ENCODE measurements at regions not wholly inside any gene's neighbourhood (a gene's known extent, or its start where the extent isn't known, plus 50 kb on each side); places are given as distances from the start of the nearest gene placed in this dataset.

DNA sequence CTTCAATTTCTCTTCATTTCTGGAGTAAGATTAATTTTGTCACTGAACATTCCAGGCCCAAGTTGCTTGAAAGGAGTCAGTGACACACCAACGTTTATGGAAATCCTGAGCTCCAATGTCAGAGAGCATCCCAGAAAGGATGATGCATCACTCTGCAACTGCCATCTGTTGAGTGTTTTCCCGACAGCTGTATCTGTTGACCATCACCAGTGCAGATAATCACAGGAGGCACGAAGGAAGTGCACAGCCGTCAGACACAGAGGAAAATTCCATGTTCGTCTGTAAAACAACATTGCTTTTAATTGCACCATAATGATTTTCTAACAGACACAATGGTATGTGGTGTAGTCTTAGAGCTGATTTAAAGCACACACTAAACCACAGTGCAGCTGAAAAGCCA is 376.7 kb upstream of the ADGRL2 start:
- Histone ChIP-seq H3K9ac (ENCODE audit: low read depth in 1 of 2, low read length in 2 of 2) (no peak overlapping the region), H3K4me3 (ENCODE audit: low read length in 2 of 2) (no peak overlapping the region), H3K27me3 (ENCODE audit: control insufficient read depth in 2 of 2, insufficient read depth in 2 of 2, low read length in 2 of 2) (no peaks in the 10 kb centered on the region), H3K4me1 (ENCODE audit: control insufficient read depth in 2 of 2, insufficient read depth in 2 of 2, low read length in 2 of 2) (peaks cover 0 to 5% of the 10 kb centered on the region in 2 donors), H3K36me3 (ENCODE audit: control insufficient read depth in 2 of 2, insufficient read depth in 2 of 2, low read length in 2 of 2) (no peaks in the 10 kb centered on the region), H3K27ac (ENCODE audit: low read depth in 2 of 2, low read length in 2 of 2) (no peak overlapping the region), H3K9me3 (ENCODE audit: control insufficient read depth in 2 of 2, low read length in 2 of 2) (no peaks in the 10 kb centered on the region)

GRCh38 chr1:81420760-81421159 is 380.0 kb upstream of the ADGRL2 start:
- Histone ChIP-seq H3K27me3 (ENCODE audit: control insufficient read depth in 2 of 2, insufficient read depth in 2 of 2, low read length in 2 of 2) (no peaks in the 10 kb centered on the region), H3K27ac (ENCODE audit: low read depth in 2 of 2, low read length in 2 of 2) (no peak overlapping the region), H3K4me3 (ENCODE audit: low read length in 2 of 2) (no peak overlapping the region), H3K4me1 (ENCODE audit: control insufficient read depth in 2 of 2, insufficient read depth in 2 of 2, low read length in 2 of 2) (no peaks in the 10 kb centered on the region), H3K9me3 (ENCODE audit: control insufficient read depth in 2 of 2, low read length in 2 of 2) (no peaks in the 10 kb centered on the region), H3K9ac (ENCODE audit: low read depth in 1 of 2, low read length in 2 of 2) (no peak overlapping the region), H3K36me3 (ENCODE audit: control insufficient read depth in 2 of 2, insufficient read depth in 2 of 2, low read length in 2 of 2) (no peaks in the 10 kb centered on the region)

GRCh38 chr1:81414488-81415015 is 386.2 kb upstream of the ADGRL2 start:
- Histone ChIP-seq H3K36me3 (ENCODE audit: control insufficient read depth in 2 of 2, insufficient read depth in 2 of 2, low read length in 2 of 2) (no peaks in the 10 kb centered on the region), H3K27me3 (ENCODE audit: control insufficient read depth in 2 of 2, insufficient read depth in 2 of 2, low read length in 2 of 2) (no peaks in the 10 kb centered on the region), H3K9me3 (ENCODE audit: control insufficient read depth in 2 of 2, low read length in 2 of 2) (no peaks in the 10 kb centered on the region), H3K4me1 (ENCODE audit: control insufficient read depth in 2 of 2, insufficient read depth in 2 of 2, low read length in 2 of 2) (peaks cover 0 to 6% of the 10 kb centered on the region in 2 donors), H3K9ac (ENCODE audit: low read depth in 1 of 2, low read length in 2 of 2) (no peak overlapping the region), H3K4me3 (ENCODE audit: low read length in 2 of 2) (no peak overlapping the region), H3K27ac (ENCODE audit: low read depth in 2 of 2, low read length in 2 of 2) (peak overlapping the region; percentile 11 to 14)

GRCh38 chr1:81412954-81413353 is 387.8 kb upstream of the ADGRL2 start:
- no peak overlapping the region for H3K9ac ChIP-seq (ENCODE audit: low read depth in 1 of 2, low read length in 2 of 2)
- peaks cover 0 to 6% of the 10 kb centered on the region in 2 donors for H3K4me1 ChIP-seq (ENCODE audit: control insufficient read depth in 2 of 2, insufficient read depth in 2 of 2, low read length in 2 of 2)
- no peaks in the 10 kb centered on the region for H3K9me3 ChIP-seq (ENCODE audit: control insufficient read depth in 2 of 2, low read length in 2 of 2)
- no peaks in the 10 kb centered on the region for H3K27me3 ChIP-seq (ENCODE audit: control insufficient read depth in 2 of 2, insufficient read depth in 2 of 2, low read length in 2 of 2)
- H3K27ac ChIP-seq (ENCODE audit: low read depth in 2 of 2, low read length in 2 of 2) = no peak overlapping the region
- H3K4me3 ChIP-seq (ENCODE audit: low read length in 2 of 2) = no peak overlapping the region
- H3K36me3 ChIP-seq (ENCODE audit: control insufficient read depth in 2 of 2, insufficient read depth in 2 of 2, low read length in 2 of 2) = no peaks in the 10 kb centered on the region

DNA sequence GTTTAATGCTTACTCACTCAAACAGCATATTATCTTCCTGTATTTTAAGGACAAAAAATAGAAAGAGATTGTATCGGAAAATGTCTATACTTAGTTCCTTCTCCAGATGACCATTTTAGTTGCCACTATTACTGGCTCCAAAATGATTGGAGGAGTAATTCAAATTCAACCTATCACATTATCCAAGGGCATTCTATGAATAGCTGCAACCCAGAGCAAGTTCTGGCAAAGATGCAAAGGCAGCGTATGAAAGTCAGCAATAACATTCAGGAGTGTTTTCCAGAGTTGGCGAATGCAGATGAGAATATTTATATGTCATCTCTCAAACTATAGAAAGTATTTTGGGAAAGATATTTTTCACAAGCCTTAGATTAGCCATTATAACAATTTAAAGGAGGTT is 389.8 kb upstream of the ADGRL2 start:
- H3K27me3 ChIP-seq (ENCODE audit: control insufficient read depth in 2 of 2, insufficient read depth in 2 of 2, low read length in 2 of 2) = no peaks in the 10 kb centered on the region
- no peak overlapping the region for H3K9ac ChIP-seq (ENCODE audit: low read depth in 1 of 2, low read length in 2 of 2)
- no peak overlapping the region for H3K27ac ChIP-seq (ENCODE audit: low read depth in 2 of 2, low read length in 2 of 2)
- peaks cover 0 to 6% of the 10 kb centered on the region in 2 donors for H3K4me1 ChIP-seq (ENCODE audit: control insufficient read depth in 2 of 2, insufficient read depth in 2 of 2, low read length in 2 of 2)
- H3K4me3 ChIP-seq (ENCODE audit: low read length in 2 of 2) = no peak overlapping the region
- H3K36me3 ChIP-seq (ENCODE audit: control insufficient read depth in 2 of 2, insufficient read depth in 2 of 2, low read length in 2 of 2) = no peaks in the 10 kb centered on the region
- no peaks in the 10 kb centered on the region for H3K9me3 ChIP-seq (ENCODE audit: control insufficient read depth in 2 of 2, low read length in 2 of 2)

DNA sequence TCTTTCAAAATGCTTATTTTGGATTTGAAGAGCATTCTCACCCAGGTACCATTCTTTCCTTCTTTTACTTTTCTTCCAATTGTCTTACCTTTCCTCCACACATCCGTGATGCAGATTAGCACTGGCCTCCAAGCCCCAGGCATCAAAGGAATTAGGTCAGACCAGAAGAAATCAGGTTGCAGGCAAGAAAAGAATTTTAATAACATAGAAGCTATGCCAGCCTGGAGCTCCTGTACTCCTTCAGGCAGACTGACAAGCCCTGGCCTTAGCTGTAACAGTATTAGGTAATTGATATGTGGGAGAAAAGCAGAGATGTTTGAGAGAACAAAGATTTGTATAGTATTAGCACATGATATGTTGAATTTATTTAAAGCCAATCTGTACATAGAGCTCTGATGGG is 390.4 kb upstream of the ADGRL2 start:
- H3K4me3 ChIP-seq (ENCODE audit: low read length in 2 of 2) = no peak overlapping the region
- H3K27ac ChIP-seq (ENCODE audit: low read depth in 2 of 2, low read length in 2 of 2) = no peak overlapping the region
- H3K9me3 ChIP-seq (ENCODE audit: control insufficient read depth in 2 of 2, low read length in 2 of 2) = no peaks in the 10 kb centered on the region
- H3K9ac ChIP-seq (ENCODE audit: low read depth in 1 of 2, low read length in 2 of 2) = no peak overlapping the region
- H3K4me1 ChIP-seq (ENCODE audit: control insufficient read depth in 2 of 2, insufficient read depth in 2 of 2, low read length in 2 of 2) = peaks cover 0 to 6% of the 10 kb centered on the region in 2 donors
- H3K27me3 ChIP-seq (ENCODE audit: control insufficient read depth in 2 of 2, insufficient read depth in 2 of 2, low read length in 2 of 2) = no peaks in the 10 kb centered on the region
- H3K36me3 ChIP-seq (ENCODE audit: control insufficient read depth in 2 of 2, insufficient read depth in 2 of 2, low read length in 2 of 2) = no peaks in the 10 kb centered on the region

- Histone ChIP-seq H3K9ac (ENCODE audit: low read depth in 1 of 2, low read length in 2 of 2) (no peak overlapping the region), H3K4me3 (ENCODE audit: low read length in 2 of 2) (no peak overlapping the region), H3K27ac (ENCODE audit: low read depth in 2 of 2, low read length in 2 of 2) (no peak overlapping the region)
Observed at GRCh38 chr1:81409780-81410274, 390.9 kb upstream of the ADGRL2 start.

DNA sequence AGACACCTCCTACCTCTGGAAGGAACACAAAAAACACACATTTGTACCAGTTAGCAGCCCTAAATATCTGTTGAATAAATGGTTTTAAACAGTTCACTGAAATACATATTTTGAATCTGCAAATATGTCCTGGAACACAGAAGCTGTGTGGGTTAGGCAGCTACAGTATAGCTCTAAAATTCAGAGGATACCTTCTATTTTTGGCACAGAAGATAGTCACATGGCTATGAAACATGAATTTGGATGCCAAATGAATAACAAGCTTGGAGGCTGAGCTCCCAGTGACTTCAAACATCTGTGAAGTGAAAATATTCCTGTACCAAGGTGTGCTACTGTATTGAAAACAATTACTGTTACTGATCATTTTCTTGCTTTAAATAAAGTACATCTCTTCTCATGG is 391.5 kb upstream of the ADGRL2 start:
- H3K27ac ChIP-seq (ENCODE audit: low read depth in 2 of 2, low read length in 2 of 2) = no peak overlapping the region
- H3K9me3 ChIP-seq (ENCODE audit: control insufficient read depth in 2 of 2, low read length in 2 of 2) = no peaks in the 10 kb centered on the region
- H3K4me3 ChIP-seq (ENCODE audit: low read length in 2 of 2) = no peak overlapping the region
- no peaks in the 10 kb centered on the region for H3K36me3 ChIP-seq (ENCODE audit: control insufficient read depth in 2 of 2, insufficient read depth in 2 of 2, low read length in 2 of 2)
- no peaks in the 10 kb centered on the region for H3K27me3 ChIP-seq (ENCODE audit: control insufficient read depth in 2 of 2, insufficient read depth in 2 of 2, low read length in 2 of 2)
- H3K9ac ChIP-seq (ENCODE audit: low read depth in 1 of 2, low read length in 2 of 2) = no peak overlapping the region
- H3K4me1 ChIP-seq (ENCODE audit: control insufficient read depth in 2 of 2, insufficient read depth in 2 of 2, low read length in 2 of 2) = no peaks in the 10 kb centered on the region

More at GRCh38 chr1:81409780-81410274, 390.9 kb upstream of the ADGRL2 start:
- Histone ChIP-seq H3K27me3 (ENCODE audit: control insufficient read depth in 2 of 2, insufficient read depth in 2 of 2, low read length in 2 of 2) (no peaks in the 10 kb centered on the region), H3K9me3 (ENCODE audit: control insufficient read depth in 2 of 2, low read length in 2 of 2) (no peaks in the 10 kb centered on the region), H3K4me1 (ENCODE audit: control insufficient read depth in 2 of 2, insufficient read depth in 2 of 2, low read length in 2 of 2) (peaks cover 0 to 4% of the 10 kb centered on the region in 2 donors), H3K36me3 (ENCODE audit: control insufficient read depth in 2 of 2, insufficient read depth in 2 of 2, low read length in 2 of 2) (no peaks in the 10 kb centered on the region)

- Histone ChIP-seq H3K4me3 (ENCODE audit: low read length in 2 of 2) (no peak overlapping the region), H3K4me1 (ENCODE audit: control insufficient read depth in 2 of 2, insufficient read depth in 2 of 2, low read length in 2 of 2) (no peaks in the 10 kb centered on the region), H3K9ac (ENCODE audit: low read depth in 1 of 2, low read length in 2 of 2) (no peak overlapping the region), H3K27me3 (ENCODE audit: control insufficient read depth in 2 of 2, insufficient read depth in 2 of 2, low read length in 2 of 2) (no peaks in the 10 kb centered on the region), H3K27ac (ENCODE audit: low read depth in 2 of 2, low read length in 2 of 2) (no peak overlapping the region), H3K36me3 (ENCODE audit: control insufficient read depth in 2 of 2, insufficient read depth in 2 of 2, low read length in 2 of 2) (no peaks in the 10 kb centered on the region), H3K9me3 (ENCODE audit: control insufficient read depth in 2 of 2, low read length in 2 of 2) (no peaks in the 10 kb centered on the region)
Observed at GRCh38 chr1:81408419-81408818, 392.3 kb upstream of the ADGRL2 start.

DNA sequence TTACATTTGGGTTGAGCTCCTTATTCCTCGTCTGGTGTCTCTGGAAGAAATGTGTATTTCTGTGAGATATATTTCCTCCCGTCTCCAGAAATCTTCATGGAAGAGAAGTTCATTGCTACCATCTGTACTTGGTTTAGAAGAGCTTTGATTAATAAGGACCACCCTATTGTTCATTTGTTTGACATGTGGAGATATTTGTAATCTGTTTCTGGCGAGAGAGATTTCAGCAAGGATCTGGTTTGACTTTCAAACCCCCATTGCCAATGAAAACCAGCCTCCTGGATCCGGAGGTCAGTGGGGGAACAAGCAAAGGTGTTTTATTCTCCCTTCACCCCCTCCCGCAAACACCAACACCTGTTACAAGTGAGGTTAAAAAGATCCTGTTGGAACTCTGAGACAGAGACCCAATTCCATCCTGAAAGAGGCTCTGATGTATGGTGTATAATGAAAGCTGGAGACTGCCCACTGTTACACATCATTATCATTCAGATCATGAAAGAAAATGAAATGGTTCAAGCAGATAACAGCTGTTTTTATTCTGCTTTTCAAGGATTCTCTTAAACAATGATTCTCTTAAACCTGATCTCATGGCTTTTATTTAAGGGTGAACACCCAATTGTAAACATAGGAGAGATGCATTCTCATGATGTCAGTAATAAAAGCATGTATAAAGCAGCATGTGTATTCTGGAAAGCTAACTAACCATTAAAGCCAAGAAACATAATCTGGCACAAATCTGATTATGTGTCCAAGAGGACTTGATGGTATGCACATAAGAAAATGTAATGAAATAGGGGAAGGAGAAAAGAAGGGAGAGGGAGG is 393.5 kb upstream of the ADGRL2 start:
- Histone ChIP-seq H3K4me1 (ENCODE audit: control insufficient read depth in 2 of 2, insufficient read depth in 2 of 2, low read length in 2 of 2) (no peaks in the 10 kb centered on the region), H3K27ac (ENCODE audit: low read depth in 2 of 2, low read length in 2 of 2) (no peak overlapping the region), H3K9ac (ENCODE audit: low read depth in 1 of 2, low read length in 2 of 2) (no peak overlapping the region), H3K9me3 (ENCODE audit: control insufficient read depth in 2 of 2, low read length in 2 of 2) (no peaks in the 10 kb centered on the region), H3K4me3 (ENCODE audit: low read length in 2 of 2) (no peak overlapping the region), H3K36me3 (ENCODE audit: control insufficient read depth in 2 of 2, insufficient read depth in 2 of 2, low read length in 2 of 2) (no peaks in the 10 kb centered on the region), H3K27me3 (ENCODE audit: control insufficient read depth in 2 of 2, insufficient read depth in 2 of 2, low read length in 2 of 2) (no peaks in the 10 kb centered on the region)
